ENCODE measurements at regions not wholly inside any gene's neighbourhood (a gene's known extent, or its start where the extent isn't known, plus 50 kb on each side); places are given as distances from the start of the nearest gene placed in this dataset.
"Not testable (repeated sequence)": the region's sequence is repeated elsewhere in the genome, so short reads cannot be mapped to it uniquely, and the experiment has no call there.

GRCh38 chr14:105581551-105582341 is 55.4 kb downstream of the TMEM121 start:
- DNase-seq = no peak

- DNase-seq = no peak
Observed at GRCh38 chr14:105582639-105583038, 56.3 kb downstream of the TMEM121 start.

- not testable (repeated sequence) for DNase-seq
Observed at GRCh38 chr14:105583914-105584313, 57.5 kb downstream of the TMEM121 start.

- DNase-seq = not testable (repeated sequence)
Observed at GRCh38 chr14:105585290-105585689, 58.9 kb downstream of the TMEM121 start.

DNA sequence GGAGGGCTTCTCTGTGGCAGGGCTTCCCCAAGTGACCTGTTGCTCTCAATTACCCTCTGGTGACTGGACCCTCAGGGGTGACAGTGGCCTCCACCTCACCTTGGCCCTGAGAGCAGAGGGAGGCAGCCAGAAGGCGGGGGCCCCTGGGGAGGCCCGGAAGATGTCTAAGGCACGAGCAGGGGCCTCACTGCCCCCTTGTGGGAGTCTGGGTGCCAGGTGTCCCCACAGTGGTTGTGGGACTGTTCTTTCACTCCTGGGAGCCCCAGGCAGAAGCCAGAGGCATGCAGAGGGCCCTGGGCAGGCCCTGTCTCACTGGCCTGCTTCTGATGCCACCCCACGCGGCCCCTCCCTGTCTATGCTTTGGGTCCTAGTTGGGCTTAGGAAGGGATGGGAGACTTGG is 59.3 kb downstream of the TMEM121 start:
- not testable (repeated sequence) for DNase-seq

DNA sequence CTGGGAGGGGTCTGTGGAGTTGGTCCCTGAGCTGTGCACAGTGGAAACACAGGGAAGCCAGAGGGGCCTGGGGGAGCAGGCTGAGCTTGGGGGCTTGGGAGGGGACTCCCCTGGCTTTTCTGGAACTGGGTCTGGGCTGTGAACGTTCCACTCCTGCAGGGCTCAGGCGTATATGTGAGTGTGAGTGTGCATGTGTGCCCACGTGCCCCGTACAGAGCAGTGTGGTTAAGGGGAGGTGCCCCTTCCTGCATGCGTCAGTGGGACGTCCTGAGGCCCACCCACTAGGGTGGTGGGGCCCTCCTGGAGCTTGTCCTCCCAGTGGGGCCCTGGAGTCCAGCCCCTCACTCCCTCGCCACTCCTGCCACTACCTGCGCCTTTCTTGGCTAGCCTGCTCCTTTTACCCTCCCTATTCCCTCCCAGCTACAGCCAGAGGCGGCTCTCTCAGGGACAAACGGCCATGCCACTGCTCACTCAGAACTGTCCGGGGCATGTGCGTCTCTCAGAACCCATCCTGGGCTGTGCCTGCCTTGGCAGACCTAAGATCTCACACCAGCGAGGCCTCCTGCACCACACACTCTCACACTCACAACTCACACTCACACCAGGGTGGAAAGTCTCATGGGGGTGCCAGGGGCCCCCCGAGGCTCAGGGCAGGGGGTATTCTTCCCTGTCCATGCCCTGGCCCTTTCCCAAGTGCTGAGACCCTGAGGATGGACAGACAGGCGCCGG is 59.9 kb downstream of the TMEM121 start:
- DNase-seq = not testable (repeated sequence)

GRCh38 chr14:105587034-105587433 is 60.7 kb downstream of the TMEM121 start:
- not testable (repeated sequence) for DNase-seq

DNA sequence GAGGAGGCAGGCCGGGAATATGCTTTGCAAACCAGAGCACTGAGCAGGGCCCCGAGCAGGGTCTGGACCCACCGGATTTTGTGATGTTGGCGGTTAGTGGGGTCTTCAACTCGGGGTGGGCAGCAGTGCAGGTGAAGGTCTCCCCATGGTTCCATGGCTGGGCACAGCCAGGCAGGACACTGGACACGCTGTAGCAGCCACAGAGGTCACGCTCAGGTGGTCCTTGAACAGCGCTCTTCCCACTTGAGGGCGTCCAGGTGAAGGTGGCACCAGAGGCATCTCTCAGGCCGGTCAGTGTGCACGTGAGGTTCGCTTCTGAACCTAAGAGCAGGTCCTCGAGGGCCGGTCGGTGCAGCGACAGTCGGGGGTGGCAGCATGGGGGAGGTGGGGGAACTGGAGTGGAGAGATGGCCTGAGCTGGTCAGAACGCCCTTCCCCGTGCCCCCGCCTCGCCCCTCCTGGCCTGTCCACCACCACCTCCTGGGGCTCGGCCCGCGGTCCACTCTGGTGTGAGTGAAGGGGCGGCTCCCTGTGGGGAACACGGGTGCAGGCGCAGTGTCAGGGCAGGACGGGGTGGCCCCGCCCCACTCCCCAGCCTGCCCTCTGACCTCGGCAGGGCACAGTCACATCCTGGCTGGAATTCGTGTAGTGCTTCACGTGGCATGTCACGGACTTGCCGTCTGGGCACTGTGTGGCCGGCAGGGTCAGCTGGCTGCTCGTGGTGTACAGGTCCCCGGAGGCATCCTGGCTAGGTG is 61.3 kb downstream of the TMEM121 start:
- DNase-seq = not testable (repeated sequence)

DNA sequence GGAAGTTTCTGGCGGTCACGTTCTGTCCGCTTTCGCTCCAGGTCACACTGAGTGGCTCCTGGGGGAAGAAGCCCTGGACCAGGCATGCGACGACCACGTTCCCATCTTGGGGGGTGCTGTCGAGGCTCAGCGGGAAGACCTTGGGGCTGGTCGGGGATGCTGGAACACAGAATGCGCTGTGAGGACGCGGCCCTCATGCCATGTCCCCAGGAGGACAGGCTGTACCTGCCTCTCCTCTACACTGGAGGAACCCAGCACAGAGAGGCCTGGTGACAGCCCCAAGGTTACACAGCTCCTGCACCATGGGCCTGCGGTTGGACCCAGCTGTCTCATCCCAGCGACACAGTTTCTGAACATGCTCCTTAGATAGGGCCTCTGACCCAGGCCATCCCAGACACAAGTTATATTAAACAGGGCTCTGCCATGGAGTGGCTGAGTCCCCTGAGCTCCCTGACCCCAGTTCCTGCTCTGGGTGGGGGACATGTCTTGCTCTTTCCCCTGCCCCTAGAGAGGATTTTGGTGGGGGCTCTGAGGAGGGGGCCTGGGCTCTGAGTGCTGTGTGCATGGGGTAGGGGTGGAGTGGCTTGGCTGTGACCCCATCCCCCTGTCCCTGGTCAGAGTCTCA is 62.0 kb downstream of the TMEM121 start:
- no peak for DNase-seq

GRCh38 chr14:105589161-105589925 is 63.0 kb downstream of the TMEM121 start:
- DNase-seq = no peak

- not testable (repeated sequence) for DNase-seq
Observed at GRCh38 chr14:105589926-105590185, 63.5 kb downstream of the TMEM121 start.

DNA sequence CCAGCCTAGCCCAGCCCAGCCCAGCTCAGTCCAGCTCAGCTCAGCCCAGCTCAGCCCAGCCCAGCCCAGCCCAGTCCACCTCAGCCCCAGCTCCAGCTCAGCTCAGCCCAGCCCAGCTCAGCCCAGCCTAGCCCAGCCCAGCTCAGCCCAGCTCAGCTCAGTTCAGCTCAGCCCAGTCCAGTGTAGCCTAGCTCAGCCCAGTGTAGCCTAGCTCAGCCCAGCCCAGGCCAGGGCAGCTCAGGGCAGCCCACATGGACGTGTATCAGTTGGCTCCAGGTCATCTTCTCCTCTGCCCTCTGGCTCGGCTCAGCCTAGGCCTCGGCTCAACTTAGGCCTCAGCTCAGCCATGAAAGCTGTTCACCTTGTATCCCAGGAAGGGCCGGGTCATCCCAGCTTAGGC is 64.7 kb downstream of the TMEM121 start:
- DNase-seq = no peak

GRCh38 chr14:105591792-105592341 is 65.5 kb downstream of the TMEM121 start:
- not testable (repeated sequence) for DNase-seq

DNA sequence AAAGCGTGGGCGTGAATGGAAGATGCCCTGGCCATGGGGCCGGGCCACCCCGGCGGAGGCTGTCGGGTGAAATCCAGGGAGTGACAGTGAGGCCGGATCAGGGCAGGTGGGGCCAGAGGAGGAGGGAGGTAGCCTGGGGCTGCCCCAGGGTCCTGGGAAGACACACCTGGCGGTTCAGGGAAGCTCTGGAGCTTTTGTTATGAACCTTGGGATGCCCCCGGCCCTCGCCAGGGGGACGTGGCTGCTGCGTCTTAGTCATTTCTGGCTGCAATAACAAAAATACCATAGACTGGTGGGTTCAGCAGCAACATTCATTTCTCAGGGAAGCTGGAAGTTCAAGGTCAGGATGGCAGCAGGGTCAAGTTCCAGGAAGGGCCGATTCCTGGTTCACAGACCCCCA is 66.3 kb downstream of the TMEM121 start:
- DNase-seq = not testable (repeated sequence)

GRCh38 chr14:105595346-105595745 is 69.0 kb downstream of the TMEM121 start:
- DNase-seq = not testable (repeated sequence)

DNA sequence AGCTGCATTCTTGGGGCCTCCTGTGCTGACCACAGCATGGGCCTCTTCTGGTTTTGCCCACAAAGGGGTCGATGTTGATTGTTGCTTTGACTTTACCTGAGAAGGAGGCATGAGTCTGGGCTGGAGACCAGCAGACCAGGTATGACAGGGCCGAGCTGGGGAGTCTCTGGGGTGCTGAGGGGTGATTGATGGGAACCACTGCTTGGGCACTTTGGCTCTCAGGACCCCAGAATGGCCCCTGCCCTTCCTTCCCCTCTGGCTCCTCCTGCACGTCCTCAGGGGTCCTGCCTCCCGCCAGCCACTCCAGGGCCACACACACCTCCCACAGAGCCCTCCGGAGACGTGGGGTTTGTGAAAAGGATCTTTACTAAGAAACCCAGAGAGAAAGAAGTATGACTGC is 70.0 kb downstream of the TMEM121 start:
- not testable (repeated sequence) for DNase-seq

- DNase-seq = not testable (repeated sequence)
Observed at GRCh38 chr14:105598040-105598763, 71.8 kb downstream of the TMEM121 start.

DNA sequence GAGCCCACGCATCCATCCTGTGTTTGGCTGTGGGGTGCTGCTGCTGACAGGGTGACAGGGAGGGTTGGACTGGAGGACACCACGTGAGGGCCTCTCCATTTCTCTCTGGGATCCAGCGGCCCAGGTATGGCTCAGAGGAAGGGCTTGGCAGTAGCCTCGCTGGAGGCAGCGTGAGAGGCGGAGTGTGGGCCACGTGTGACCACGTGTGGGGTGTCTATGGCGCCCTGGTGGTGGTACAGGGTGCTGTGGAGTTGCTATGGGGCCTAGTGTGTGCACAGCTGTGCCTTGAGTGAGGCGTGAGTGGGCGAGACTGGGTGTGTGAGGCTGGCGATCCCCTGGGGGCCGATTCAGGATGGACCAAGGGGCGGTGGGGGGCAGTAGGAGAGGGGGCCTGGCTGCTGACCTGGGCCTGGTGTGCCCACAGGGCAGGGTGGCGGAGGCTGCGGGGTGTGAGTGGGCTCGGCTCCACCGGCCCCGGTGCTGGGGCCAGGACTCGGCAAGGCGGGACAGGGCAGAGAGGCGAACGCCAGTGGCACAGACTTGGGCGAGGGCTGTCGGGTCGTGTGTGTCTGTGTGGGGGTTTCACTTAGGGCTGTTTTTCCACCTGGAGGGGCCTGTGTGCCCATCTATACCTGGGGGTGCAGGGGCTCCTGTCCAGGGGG is 72.7 kb downstream of the TMEM121 start:
- not testable (repeated sequence) for DNase-seq

- not testable (repeated sequence) for DNase-seq
Observed at GRCh38 chr14:105600195-105600938, 74.0 kb downstream of the TMEM121 start.

DNA sequence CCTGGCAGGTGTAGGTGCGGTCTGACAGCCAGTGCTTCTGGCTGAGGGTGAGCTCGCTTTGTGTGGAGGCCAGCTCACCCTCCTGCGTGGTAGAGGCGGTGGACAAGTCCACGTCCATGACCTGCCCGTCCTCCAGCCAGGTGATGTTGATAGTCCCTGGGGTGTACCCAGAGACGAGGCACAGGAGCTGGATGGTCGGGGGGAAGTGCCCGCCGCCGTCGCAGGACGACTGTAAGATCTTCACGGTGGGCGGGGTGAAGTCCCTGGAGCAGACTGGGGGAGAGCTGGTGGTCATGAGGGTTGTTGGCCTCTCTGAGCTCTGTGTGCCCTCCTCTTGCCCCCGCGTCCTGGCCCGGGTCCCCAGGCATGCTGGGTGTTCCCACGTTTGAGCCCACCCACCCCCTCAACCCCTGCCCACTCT is 74.6 kb downstream of the TMEM121 start:
- no peak for DNase-seq

Data from NCI-H524 treated with DMSO at 0.1 percent for 48 hours (cell line).